ENCODE measurements at regions not wholly inside any gene's neighbourhood (a gene's known extent, or its start where the extent isn't known, plus 50 kb on each side); places are given as distances from the start of the nearest gene placed in this dataset.

GRCh38 chr5:30667293-30667692 is 526.2 kb upstream of the CDH6 start:
- in situ Hi-C loops (cut with HindIII; ENCODE audit: low sequenced_read_pairs) = no loop called here

GRCh38 chr5:30663536-30663935 is 530.0 kb upstream of the CDH6 start:
- no peak for DNase-seq (ENCODE audit: low spot score)
- in situ Hi-C loops (cut with HindIII; ENCODE audit: low sequenced_read_pairs) = no loop called here

More at GRCh38 chr5:30667293-30667692, 526.2 kb upstream of the CDH6 start:
- no peak for DNase-seq (ENCODE audit: low spot score)

GRCh38 chr5:30662373-30662772 is 531.1 kb upstream of the CDH6 start:
- no peak for DNase-seq (ENCODE audit: low spot score)
- in situ Hi-C loops (cut with HindIII; ENCODE audit: low sequenced_read_pairs) = no loop called here

GRCh38 chr5:30661730-30662129 is 531.8 kb upstream of the CDH6 start:
- in situ Hi-C loops (cut with HindIII; ENCODE audit: low sequenced_read_pairs) = no loop called here
- no peak for DNase-seq (ENCODE audit: low spot score)

- in situ Hi-C loops (cut with HindIII; ENCODE audit: low sequenced_read_pairs) = no loop called here
- no peak for DNase-seq (ENCODE audit: low spot score)
Observed at GRCh38 chr5:30659417-30659816, 534.1 kb upstream of the CDH6 start.

GRCh38 chr5:30650311-30650710 is 543.2 kb upstream of the CDH6 start:
- in situ Hi-C loops (cut with HindIII; ENCODE audit: low sequenced_read_pairs) = no loop called here

GRCh38 chr5:30638899-30639298 is 554.6 kb upstream of the CDH6 start:
- in situ Hi-C loops (cut with HindIII; ENCODE audit: low sequenced_read_pairs) = no loop called here
- no peak for DNase-seq (ENCODE audit: low spot score)

More at GRCh38 chr5:30650311-30650710, 543.2 kb upstream of the CDH6 start:
- DNase-seq (ENCODE audit: low spot score) = no peak

- in situ Hi-C loops (cut with HindIII; ENCODE audit: low sequenced_read_pairs) = no loop called here
- no peak for DNase-seq (ENCODE audit: low spot score)
Observed at GRCh38 chr5:30627945-30628344, 565.5 kb upstream of the CDH6 start.

GRCh38 chr5:30626557-30626956 is 566.9 kb upstream of the CDH6 start:
- no peak for DNase-seq (ENCODE audit: low spot score)
- in situ Hi-C loops (cut with HindIII; ENCODE audit: low sequenced_read_pairs) = no loop called here

- no peak for DNase-seq (ENCODE audit: low spot score)
- in situ Hi-C loops (cut with HindIII; ENCODE audit: low sequenced_read_pairs) = no loop called here
Observed at GRCh38 chr5:30620481-30621085, 572.9 kb upstream of the CDH6 start.

GRCh38 chr5:30608501-30608900 is 585.0 kb upstream of the CDH6 start:
- in situ Hi-C loops (cut with HindIII; ENCODE audit: low sequenced_read_pairs) = no loop called here
- DNase-seq (ENCODE audit: low spot score) = no peak

GRCh38 chr5:30607301-30607894 is 586.1 kb upstream of the CDH6 start:
- DNase-seq (ENCODE audit: low spot score) = no peak
- in situ Hi-C loops (cut with HindIII; ENCODE audit: low sequenced_read_pairs) = no loop called here

GRCh38 chr5:30605693-30606268 is 587.7 kb upstream of the CDH6 start:
- no peak for DNase-seq (ENCODE audit: low spot score)
- in situ Hi-C loops (cut with HindIII; ENCODE audit: low sequenced_read_pairs) = no loop called here

GRCh38 chr5:30604648-30605262 is 588.7 kb upstream of the CDH6 start:
- in situ Hi-C loops (cut with HindIII; ENCODE audit: low sequenced_read_pairs) = no loop called here
- DNase-seq (ENCODE audit: low spot score) = no peak

- no peak for DNase-seq (ENCODE audit: low spot score)
- in situ Hi-C loops (cut with HindIII; ENCODE audit: low sequenced_read_pairs) = no loop called here
Observed at GRCh38 chr5:30600892-30601291, 592.6 kb upstream of the CDH6 start.

- DNase-seq (ENCODE audit: low spot score) = no peak
- in situ Hi-C loops (cut with HindIII; ENCODE audit: low sequenced_read_pairs) = no loop called here
Observed at GRCh38 chr5:30596495-30597064, 596.9 kb upstream of the CDH6 start.

GRCh38 chr5:30594331-30594730 is 599.2 kb upstream of the CDH6 start:
- in situ Hi-C loops (cut with HindIII; ENCODE audit: low sequenced_read_pairs) = no loop called here
- DNase-seq (ENCODE audit: low spot score) = no peak

GRCh38 chr5:30592833-30593232 is 600.7 kb upstream of the CDH6 start:
- in situ Hi-C loops (cut with HindIII; ENCODE audit: low sequenced_read_pairs) = no loop called here
- DNase-seq (ENCODE audit: low spot score) = no peak

GRCh38 chr5:30581198-30581935 is 612.1 kb upstream of the CDH6 start:
- DNase-seq (ENCODE audit: low spot score) = no peak
- in situ Hi-C loops (cut with HindIII; ENCODE audit: low sequenced_read_pairs) = no loop called here

GRCh38 chr5:30574761-30575160 is 618.7 kb upstream of the CDH6 start:
- in situ Hi-C loops (cut with HindIII; ENCODE audit: low sequenced_read_pairs) = no loop called here
- no peak for DNase-seq (ENCODE audit: low spot score)

Data from G401 (cell line).